GM19043 (cell line): ENCODE measurements at regions not wholly inside any gene's neighbourhood (a gene's known extent, or its start where the extent isn't known, plus 50 kb on each side); places are given as distances from the start of the nearest gene placed in this dataset.

ENCODE experiments used
- ATAC-seq: cut with Tn5 transposase; IDR thresholded peaks from one replicate; pipeline ENCODE4 v1.9.1; 2021; ENCODE audit warnings: low read depth; ENCODE audit not compliant: unreplicated experiment

DNA sequence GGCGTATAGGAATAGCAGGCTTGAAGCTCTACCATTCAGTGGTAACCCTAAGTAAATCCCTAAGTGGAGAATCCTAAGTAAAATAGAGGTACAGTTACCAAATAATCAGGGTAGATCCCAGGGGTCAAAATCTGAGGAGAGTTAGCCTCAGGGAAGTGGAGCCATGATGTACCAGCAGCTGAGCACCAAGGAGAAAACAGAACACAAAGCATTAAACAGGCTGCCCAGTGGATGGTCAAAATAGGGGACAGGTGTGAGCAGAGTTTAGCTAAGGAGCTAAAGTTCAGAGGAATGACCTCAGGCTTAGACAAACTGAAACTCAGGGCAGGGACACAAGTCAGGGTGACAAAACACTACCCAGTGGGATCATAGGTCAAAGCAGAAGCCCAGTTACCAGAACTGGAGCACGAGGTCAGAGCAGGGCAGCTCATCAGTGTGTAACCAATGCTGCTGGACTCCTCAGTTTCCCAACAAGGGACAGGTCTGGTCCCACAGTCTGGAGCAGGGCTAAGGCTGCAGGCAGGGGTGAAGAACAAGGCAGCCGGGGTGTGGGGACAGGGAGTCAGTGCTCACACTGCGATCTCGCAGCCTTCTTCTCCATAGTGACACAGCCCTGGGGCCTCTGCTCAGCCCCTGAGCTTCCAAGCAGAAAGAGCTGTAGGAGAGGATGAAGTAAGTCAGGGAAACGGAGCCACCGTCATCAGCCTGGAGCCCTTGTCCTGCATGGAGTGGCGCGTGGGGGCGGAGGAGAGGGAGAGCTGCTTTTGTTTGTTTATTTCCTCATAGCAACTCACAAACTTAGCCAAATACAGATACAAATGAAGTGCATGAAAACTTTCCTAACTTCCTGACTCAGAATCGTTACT is 264.0 kb downstream of the MREG start:
- no peak for ATAC-seq

DNA sequence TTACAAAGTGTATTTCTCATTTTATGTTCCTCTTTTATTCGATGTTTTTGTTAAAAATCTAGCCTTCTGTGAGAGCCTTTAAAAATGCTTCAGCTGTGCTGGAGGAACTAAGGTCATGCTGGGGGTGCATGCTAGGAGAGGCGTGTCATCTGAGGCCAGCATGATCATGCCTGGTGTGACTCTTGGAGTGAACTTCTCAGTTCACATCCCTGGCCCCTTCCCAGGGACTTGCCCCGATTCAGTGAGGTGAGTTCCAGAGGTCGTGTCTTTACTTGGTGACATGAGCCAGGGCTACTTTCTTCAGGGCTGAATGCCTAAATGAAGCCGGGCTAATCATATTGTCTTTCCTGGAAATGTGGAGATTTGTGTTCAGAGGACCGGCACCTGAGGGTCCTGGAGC is 264.9 kb downstream of the MREG start:
- ATAC-seq: no peak

DNA sequence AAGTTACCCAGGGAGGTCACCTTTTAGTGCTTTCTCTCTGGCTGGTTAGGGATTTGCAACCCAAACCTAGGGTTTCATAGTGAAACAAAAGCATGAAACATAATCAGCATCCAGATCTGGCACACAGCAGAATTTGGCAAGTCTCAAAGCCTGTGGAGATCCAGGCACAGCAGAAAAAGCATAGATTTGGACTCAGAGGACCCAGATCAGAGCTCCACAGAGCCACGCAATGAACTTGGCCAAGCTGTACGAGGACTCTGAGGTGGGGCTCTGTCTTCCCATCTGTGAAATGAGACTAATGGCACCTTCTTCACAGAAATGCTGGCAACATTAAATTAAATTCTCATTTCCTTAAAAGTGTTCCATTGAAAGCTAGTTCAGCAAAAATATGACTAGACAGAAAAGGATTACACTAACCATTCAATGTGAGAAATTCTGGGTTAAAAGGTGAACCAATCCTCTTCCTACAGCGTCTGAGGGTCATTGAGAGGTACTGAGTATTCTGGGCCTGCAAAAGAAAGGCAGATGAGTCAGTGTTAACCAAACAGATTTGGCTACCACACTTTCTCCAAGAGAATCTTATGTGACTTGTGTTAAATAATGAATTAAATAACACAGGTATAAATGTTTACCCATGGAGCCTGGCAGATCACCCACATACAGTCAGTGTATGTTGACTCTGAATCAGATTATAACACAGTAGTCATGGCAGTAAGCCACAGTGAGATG is 266.3 kb downstream of the MREG start:
- ATAC-seq: no peak

DNA sequence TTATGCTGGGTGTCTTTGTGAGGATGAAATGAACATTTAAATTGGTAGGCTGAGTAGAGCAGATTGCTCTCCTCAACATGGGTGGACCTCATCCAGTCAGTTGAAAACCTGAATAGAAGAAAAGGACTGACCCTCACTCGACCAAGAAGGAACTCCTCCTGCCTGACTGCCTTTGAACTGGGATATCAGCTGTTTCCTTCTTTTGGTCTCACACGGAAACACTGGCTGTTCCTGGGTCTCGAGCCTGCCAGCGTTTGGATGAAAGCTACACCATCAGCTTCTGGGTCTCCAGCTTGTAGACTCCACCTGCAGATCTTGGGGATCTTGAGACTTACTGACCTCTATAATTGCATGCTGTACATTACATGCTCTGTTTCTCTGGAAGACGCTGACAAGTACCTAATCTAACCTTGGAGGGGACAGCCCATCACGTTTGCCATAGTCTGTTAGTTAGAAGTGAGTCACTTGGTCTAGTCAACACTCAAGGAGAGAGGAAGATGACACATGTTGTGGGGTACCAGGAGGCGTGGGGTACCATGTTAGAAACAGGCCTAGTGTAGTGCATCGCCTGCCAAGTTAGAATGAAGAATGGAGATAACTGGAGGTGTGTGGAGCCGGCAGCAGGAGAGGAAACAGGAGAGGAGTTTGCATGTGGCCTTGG is 267.0 kb downstream of the MREG start:
- ATAC-seq: no peak

DNA sequence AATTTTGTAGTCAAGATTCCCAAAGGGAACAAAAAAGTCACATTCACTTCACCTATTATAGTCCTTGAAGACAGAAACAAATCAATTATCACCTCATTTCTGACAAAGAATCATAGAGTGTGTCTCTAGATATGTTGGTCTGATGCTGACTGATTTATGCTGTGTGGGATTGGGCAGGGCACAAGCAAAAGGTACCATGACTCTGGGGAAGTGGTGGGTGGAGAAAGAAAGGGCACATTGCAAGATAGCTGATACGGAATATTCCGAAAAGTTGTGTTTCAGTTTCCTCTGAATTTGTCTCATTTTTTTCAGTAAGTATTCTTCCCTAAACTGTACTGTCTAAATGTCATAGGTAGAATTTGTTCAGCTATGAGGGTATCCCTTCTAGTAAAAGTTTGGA is 268.0 kb downstream of the MREG start:
- ATAC-seq: no peak

DNA sequence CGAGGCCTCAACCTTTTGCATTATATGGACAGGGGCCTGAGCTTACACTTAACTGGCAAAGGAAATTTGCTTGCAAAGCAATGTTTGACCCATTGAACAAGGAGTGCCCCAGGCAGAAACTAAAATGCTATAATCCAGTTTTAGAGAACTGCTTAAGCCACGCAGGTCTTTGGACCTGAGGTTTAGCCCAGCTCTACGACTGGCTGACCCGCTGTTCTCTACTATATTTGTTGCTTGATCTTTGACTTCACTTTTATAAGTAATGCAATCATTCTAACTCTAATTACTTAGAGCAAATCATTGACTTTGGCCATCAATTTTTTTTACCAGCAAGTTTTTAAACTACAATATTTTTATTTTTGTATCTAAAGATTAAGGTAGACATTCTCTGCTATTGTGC is 268.8 kb downstream of the MREG start:
- ATAC-seq: no peak

DNA sequence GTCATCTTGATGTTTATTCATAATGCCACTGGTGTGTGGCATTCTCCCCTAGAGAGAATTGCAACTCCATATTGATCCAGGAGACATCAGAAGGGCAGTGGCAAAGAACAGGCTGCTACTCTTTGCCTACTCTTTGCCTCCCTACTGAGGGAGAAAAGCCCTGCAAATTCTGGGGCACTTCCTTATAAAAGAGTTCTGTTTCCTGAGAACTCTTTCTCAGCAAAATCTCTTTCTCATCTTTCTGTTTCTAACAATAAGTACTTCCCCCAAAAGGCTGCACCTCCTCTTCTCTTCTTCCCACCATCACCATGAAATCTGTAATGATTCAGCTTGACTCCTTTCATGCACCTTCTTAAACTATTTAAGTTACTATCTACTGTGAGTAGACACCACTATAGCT is 270.3 kb downstream of the MREG start:
- no peak for ATAC-seq

DNA sequence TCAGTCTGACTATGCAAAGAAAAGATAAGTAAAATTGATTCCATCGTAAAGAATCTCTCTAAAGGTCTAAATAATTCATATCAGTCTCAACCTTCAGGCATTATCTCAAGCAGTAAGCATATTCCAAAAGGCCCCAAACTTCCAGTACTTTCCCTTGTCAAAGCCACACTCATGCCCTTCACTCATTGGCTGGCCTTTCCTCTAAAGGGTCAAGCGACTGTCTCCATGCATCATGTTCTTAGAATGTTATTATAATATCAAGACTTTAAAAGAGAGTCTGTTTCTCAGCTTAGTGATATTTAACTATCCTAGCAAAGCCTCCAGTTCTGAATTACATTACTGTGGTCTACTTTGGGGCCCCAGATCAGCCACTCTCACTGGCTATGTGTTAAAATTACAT is 271.3 kb downstream of the MREG start:
- no peak for ATAC-seq

DNA sequence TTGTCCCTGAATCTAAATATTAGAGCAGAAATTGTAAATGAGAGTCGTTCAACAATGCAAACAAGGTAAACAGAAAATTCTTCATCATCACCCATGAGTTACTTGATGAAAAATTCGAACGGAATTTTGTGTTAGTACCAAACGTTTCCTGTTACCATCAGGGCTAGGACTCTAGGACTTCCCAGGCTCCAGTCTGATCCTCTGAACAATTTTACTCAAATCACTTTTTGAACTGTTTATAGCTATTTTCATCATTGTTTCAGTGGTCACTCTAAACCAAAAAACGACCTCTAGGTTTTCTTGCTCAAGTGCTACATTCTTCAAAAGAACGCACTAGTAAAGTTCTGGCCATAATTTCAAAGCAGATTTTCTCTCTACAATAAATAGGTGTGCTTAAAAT is 273.3 kb downstream of the MREG start:
- no peak for ATAC-seq

DNA sequence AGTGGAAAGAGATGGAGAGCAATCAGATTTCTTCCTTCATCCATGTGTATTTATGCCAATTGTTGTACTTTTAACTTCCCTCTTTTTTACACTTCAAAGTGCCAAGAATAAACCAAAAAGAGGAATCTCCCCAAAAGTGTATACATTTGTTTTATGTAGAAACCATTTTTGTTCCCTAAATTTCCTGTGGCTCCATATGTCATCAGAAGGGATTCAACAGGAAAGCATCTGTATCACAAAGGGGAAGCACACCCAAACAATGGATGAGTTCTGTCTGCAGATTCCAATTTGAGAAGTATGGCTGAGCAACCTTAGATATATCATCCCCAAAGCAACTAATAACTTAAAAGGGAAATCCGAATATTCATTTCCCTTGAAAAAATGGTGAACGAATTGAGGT is 275.0 kb downstream of the MREG start:
- ATAC-seq: no peak

DNA sequence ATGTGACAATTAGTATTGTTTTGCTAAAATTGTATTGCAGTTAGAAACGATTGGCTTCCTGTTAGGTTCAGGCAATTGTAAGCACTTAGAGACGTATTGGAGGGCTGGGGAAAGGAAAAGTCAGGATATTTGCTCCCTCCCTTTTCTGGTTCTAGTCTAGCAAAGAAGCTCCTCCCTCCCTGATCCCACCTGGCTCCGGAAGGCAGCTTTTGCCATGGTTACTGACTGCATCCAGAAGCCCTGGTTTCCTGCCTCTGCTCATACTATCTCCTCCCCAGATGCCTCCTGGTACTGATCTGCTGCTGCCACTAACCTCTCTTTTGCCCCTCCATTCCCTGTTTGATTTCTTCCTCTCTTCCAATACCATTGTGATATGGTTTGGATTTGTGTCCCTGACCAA is 275.9 kb downstream of the MREG start:
- ATAC-seq: no peak

DNA sequence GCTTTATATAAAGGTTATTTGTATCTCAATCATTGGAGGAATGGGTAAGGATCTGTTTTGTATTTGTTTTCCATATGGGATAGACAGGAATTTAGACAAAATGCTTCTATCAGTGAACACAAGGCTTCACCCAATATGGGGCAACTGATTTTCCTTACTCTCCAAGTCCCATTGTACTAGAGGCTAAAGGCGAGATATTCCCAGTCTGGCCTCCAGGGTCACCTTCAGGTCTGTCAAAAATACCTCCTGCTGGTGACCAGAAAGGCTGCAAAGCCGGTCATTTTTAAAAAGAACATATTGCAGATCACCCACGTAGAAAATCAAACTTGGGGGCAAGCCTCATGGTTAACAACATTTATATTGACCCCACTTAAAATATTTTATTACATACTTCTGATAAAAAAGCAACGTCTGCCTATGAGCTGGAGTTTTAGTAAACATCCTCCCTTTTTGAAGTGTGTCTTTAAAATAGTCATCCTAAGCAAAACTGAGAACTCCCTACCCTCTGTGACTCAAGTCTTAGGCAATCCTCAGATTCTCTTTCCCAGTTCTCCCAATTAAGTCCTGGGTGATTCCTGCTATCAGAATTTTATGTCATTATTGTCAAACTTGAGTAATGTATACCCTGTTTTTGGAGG is 276.6 kb downstream of the MREG start:
- no peak for ATAC-seq

DNA sequence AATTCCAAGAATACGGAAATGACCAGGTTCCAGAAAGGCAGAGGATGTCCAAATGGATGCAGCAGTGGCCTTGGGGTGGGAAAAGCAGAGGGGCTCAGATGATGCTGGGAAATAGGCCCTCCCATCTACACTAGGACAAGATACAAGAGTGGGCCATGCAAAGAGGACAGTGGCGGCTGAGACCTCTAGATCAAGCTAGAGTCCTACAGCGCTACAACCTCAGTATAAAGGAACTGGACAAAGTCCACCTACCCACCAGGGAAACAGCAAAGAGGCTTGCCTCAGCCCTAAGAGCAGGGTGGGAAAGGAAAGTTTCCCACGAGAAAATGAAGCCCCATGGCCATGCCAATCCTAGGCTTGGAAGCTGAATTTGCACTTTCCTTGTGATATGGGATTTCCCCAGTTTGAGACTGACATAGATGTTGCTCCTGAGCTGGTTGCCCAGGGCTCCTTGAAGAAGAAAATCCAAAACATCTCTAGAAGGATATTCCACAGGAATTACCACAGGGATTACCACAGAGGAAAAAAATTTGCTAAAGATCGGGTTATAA is 282.2 kb downstream of the MREG start:
- no peak for ATAC-seq

DNA sequence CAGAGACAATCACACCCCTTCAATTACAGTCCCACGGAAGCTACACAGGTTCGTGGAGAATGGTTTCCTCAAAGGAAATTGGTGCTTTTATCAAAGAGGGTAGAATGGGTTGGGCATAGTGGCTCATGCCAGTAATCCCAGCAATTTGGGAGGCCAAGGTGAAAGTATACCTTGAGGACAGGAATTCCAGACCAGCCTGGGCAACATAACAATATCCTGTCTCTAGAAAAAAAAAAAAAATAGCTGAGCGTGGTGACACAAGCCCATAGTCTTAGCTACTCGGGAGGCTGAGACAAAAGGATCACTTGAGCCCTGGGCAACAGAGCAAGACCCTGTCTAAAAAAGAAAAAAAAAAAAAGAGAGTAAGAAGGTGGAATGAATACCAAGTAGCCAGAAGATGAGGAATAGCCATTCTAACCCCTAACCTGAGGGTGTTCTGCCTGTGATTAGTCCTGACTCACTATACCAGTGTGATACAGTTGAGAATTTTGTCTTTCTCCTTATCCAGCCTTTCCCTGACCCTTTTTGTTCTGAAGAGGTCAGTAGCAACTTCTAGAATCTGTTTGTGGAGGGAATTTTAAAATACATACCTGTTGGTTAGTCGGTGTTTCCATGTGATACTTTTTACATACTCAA is 283.2 kb downstream of the MREG start:
- no peak for ATAC-seq

DNA sequence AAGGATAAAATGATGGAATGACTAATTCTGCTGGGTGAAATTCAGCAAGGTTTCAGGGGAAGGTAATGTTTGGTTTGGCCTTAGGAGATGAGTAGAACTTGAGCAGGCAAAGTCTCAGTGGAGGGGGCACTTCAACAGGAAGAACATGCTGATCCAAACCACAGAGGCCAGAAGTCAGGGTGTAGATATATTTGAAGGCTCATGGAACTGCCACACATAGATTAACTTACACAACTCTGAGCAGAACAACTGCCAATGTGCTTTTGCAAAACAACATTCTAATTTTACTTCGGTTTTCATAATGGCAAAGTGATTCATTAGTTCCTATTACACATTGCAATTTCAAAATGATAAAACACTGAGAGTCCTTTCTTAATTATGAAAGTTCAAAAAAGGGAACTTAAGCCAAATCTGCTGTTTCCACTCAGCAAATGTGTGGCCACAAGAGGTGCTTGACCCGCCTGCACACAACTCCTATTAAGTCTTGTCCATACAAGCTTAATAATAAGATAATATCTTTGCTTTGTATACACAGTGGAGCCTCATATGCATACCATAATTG is 284.8 kb downstream of the MREG start:
- peak; percentile 71 for ATAC-seq

DNA sequence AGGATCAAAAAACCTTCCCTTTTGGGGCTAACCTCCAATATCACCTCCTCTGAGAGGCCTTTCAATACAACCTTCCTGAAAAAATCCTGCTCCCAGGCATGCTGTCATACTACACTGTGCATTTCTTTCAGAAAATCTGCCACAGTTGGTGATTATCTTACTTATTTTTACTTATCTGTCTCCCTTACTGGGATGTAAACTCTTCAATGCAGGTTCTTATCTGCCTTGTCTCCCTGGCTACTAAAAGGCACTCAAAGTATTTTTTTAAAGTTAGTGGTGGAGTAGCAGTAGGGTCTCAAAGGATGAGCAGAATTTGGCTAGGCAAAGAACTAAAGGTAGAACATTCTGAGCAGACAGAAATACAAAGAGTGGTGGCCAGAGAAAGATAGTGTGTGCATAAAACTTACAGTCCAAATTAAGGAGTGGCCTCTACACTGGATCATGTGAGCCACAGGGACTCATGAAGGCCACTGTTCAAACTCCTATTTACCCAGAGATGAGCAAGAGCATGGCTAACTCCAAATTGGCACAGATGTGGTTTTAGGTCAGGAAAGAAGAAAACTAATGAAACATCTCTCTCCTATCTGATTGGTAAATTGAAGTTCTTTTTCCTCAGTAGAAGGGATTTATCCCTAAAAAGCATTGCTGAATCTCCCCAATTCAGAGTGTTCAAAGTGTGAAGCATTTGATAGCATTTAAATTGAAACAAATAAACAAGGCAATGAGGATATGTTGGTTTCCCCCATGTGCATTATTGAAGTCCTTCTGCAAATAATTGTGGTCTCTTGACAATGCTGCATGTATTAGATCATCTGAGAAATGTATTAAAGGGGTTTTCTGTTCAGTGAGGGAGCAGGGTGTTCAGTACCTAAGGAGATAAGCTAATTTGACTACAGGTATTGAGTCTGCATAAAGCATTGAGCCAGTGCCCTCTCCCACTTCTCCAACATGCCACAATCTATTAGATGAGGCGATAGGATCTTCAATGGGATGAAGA is 285.5 kb downstream of the MREG start:
- ATAC-seq: peak; percentile 22

DNA sequence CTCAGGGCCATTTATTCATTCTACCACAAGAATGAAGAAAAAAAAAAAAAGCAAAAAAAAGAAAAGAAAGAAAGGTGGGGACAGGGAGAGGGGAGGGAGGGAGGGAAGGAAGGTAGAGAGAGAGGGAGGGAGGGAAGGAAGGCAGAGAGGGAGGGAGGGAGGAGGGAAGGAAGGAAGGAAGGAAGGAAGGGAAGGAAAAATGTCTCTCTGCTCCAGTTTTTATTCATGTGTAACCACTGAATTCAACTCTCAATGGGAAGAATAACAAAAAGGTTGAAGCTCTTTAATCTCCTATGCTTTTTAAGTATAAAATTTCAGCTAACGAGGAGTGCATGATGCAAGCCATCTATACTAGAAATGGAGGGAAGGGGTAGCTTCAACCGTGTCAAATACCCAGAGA is 287.3 kb downstream of the MREG start:
- ATAC-seq: no peak

DNA sequence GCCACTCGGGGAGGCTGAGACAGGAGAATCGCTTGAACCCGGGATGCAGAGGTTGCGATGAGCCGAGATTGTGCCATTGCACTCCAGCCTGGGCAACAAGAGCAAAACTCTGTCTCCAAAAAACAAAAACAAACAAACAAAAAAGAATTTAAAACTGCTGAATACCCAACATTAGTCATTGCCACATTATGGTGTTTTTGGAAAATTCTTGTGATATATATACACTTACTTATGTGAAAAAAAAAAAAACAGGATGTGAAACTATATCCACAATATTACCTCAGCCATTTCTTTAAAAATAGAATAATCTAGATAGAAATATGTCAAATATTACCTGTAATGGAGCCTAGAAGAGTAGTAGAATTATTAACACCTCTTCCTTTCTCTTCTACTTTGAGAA is 288.3 kb upstream of the FN1 start:
- no peak for ATAC-seq

DNA sequence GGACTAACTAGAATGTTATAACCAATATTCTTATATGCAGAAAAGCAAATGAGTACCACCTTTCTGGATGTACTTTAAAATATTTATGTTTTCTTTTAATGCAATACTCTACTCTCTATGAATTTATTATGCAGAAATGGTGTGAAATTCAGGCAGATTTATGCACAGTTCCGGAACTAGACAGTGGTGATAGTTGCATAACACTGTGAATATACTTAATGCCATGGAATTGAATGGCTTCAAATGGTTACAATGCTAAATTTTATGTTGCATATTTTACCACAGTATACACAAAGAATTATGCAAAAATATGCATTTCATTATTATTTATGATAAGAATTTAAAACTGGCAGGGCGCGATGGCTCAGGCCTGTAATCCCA is 287.8 kb upstream of the FN1 start:
- no peak for ATAC-seq
